Activated T-helper 1 cell treated with anti-CD3 and anti-CD28 coated beads, Interleukin-2, amount 50 U/mL, for 16 hours (primary cell): ENCODE measurements at regions not wholly inside any gene's neighbourhood (a gene's known extent, or its start where the extent isn't known, plus 50 kb on each side); places are given as distances from the start of the nearest gene placed in this dataset.

Source experiments
- DNase-seq, 2 donors: peaks; one replicate each; pipeline ENCODE4 v3.0.0-alpha.2; 2020; ENCODE audit warnings: low read depth in 1 of 2, low spot score in 1 of 2

GRCh38 chr10:7507887-7508726 lies 97.3 kb upstream of the SFMBT2 start:
- DNase-seq: no peak

- no peak for DNase-seq
Measured at GRCh38 chr10:7506571-7506970, 95.7 kb upstream of the SFMBT2 start.

GRCh38 chr10:7505196-7505595 lies 94.4 kb upstream of the SFMBT2 start:
- DNase-seq: no peak

GRCh38 chr10:7503190-7503589 lies 92.4 kb upstream of the SFMBT2 start:
- no peak for DNase-seq

- DNase-seq: no peak
Measured at GRCh38 chr10:7501157-7501556, 90.3 kb upstream of the SFMBT2 start.

- DNase-seq: no peak
Measured at GRCh38 chr10:7498111-7498510, 87.3 kb upstream of the SFMBT2 start.

- DNase-seq: no peak
Measured at GRCh38 chr10:7493996-7494395, 83.2 kb upstream of the SFMBT2 start.

- DNase-seq: no peak
Measured at GRCh38 chr10:7492660-7493046, 81.8 kb upstream of the SFMBT2 start.

GRCh38 chr10:7491949-7492659 lies 81.3 kb upstream of the SFMBT2 start:
- DNase-seq: no peak

- DNase-seq: no peak
Measured at GRCh38 chr10:7491230-7491629, 80.4 kb upstream of the SFMBT2 start.

- DNase-seq: no peak
Measured at GRCh38 chr10:7488418-7488829, 77.6 kb upstream of the SFMBT2 start.

- DNase-seq: no peak
Measured at GRCh38 chr10:7487528-7487927, 76.7 kb upstream of the SFMBT2 start.

GRCh38 chr10:7486528-7486927 lies 75.7 kb upstream of the SFMBT2 start:
- DNase-seq: no peak

- DNase-seq: no peak
Measured at GRCh38 chr10:7485799-7486198, 75.0 kb upstream of the SFMBT2 start.

- DNase-seq: no peak
Measured at GRCh38 chr10:7485244-7485556, 74.4 kb upstream of the SFMBT2 start.

GRCh38 chr10:7484456-7485243 lies 73.8 kb upstream of the SFMBT2 start:
- DNase-seq: peak; percentile 16 to 20

GRCh38 chr10:7483848-7484247 lies 73.0 kb upstream of the SFMBT2 start:
- no peak for DNase-seq

- DNase-seq: no peak
Measured at GRCh38 chr10:7482992-7483391, 72.2 kb upstream of the SFMBT2 start.

- DNase-seq: no peak
Measured at GRCh38 chr10:7481368-7481765, 70.5 kb upstream of the SFMBT2 start.

- DNase-seq: no peak
Measured at GRCh38 chr10:7480742-7481367, 70.0 kb upstream of the SFMBT2 start.

GRCh38 chr10:7479861-7480598 lies 69.2 kb upstream of the SFMBT2 start:
- no peak for DNase-seq
